ENCODE measurements at regions not wholly inside any gene's neighbourhood (a gene's known extent, or its start where the extent isn't known, plus 50 kb on each side); places are given as distances from the start of the nearest gene placed in this dataset.
"Not testable (repeated sequence)": the region's sequence is repeated elsewhere in the genome, so short reads cannot be mapped to it uniquely, and the experiment has no call there.

DNA sequence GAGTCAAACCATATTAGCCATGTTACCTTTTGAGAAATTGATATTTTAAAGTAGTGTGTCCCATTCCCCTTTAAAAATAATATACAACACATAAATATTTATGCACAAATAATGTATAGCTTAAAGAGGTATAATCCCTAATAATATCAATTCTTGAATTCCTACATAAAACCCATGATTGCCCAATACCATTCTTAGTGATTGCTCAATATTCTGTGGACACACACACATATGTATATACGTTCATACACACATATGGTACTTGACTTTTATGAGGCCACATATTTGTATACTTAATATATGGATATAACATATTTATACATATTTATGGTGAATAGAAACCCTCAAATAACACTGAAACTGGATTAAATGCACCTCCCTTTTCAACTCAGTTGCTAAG lies 367.4 kb downstream of the ZBBX start:
- FAIRE-seq = no peak
- no peak for DNase-seq (ENCODE audit: low spot score in 2 of 2)

DNA sequence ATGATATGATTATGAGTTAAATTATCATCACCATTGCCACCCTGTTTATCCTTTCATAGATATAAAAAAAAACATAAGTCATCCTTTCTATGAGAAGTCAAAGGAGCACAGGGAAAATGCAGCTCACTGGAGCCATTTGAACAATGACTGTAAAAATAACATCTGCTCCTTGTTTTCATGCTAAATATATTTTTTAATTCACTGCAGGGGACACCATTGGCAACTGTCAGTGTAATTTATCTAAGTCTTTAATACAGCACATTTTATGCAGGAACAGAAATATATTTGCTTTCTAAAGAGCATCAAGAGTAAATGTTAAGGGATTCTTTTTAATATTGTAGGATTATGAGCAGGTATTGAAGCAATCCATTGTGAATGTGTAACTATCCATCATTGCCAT lies 371.3 kb downstream of the ZBBX start:
- DNase-seq (ENCODE audit: low spot score in 2 of 2) = no peak
- FAIRE-seq = no peak

DNA sequence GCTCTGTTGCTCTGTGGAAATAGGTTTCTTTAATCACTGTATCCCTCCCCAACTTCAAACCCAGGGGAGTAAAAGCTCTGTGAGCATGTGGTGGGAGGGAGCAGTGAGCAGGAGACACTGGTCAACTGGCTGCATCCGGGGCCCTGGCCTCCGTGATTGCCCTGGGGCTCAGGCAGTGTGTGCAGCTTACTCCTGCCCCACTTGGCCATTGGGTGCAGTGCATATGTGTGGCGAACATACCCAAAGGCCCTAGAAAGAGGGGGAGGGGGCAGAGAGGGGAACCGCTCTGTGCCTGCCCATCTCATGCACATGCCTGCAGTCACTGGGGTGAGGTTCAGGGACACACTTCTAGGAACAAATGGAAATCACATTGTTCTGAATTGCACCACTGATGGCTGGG lies 378.7 kb downstream of the ZBBX start:
- FAIRE-seq (no peak), DNase-seq (ENCODE audit: low spot score in 2 of 2) (no peak)

DNA sequence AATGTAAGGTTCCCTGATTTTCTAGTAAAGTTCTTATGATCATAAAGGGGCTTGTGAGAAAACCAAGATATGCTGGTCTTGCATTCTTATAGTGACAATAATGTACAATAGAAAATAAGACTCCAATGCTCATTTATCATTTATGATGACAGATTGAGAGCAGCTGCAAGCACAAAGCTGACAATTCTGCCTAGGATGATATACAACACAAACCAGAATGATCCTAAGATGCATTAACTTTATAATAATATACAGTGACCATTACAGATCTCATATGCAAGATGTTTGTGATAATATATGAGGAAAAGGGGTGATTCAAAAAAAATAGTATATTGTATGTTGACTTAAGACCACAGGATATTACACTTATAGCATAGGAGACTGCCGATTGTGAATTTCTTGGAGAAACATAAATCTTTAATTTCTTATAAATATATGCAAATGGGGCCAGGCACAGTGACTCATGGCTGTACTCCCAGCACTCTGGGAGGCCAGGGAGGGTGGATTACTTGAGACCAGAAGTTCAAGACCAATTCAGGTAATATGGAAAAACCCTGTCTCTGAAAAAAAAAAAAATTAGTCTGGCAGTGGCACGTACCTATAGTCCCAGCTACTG lies 387.0 kb downstream of the ZBBX start:
- FAIRE-seq = no peak

DNA sequence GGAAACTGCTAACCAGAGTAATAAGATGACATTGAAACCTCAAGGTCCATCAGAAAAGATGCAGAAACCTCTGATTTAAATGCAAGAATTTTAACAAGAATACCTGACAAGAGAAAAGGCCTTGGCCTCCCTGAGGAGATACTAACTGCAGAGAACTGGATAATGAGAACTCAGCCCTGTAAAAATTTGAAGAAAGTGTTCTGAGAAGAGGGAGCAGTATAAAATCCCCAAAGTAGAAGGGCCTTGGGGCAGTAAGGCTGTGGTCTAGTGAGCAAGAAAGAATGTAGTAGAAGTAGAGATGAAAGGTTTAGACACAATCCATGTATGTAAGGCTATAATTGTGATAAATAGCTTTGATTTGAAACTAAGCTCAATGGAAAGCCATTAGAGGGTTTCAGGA lies 394.1 kb downstream of the ZBBX start:
- DNase-seq (ENCODE audit: low spot score in 2 of 2) (no peak), FAIRE-seq (no peak)

More for the DNA sequence above, 387.0 kb downstream of the ZBBX start:
- DNase-seq (ENCODE audit: low spot score in 2 of 2) = no peak

DNA sequence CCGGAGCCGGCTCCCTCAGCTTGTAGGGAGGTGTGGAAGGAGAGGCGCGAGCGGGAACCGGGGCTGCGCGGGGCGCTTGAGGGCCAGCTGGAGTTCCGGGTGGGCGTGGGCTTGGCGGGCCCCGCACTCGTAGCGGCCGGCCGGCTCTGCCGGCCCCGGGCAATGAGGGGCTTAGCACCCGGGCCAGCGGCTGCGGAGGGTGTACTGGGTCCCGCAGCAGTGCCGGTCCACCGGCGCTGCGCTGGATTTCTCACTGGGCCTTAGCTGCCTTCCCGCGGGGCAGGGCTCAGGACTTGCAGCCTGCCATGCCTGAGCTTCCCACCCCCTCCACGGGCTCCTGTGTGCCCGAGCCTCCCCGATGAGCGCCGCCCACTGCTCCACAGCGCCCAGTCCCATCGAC lies 404.3 kb downstream of the ZBBX start:
- FAIRE-seq; DNase-seq (ENCODE audit: low spot score in 2 of 2): not testable (repeated sequence)

DNA sequence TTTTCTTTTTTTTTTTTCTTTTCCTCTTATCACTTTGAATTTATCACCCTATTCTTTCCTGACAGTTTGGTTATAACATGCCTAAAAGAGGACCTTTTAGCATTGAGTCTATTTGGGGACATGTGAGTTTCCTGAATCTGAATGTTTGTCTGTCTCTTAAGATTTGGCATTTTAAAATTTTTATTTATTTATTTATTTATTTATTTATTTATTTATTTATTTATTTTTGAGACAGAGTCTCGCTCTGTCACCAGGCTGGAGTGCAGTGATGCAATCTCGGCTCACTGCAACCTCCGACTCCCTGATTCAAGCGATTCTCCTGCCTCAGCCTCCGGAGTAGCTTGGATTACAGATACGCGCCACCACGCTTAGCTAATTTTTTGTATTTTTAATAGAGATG lies 412.4 kb downstream of the ZBBX start:
- not testable (repeated sequence) for FAIRE-seq; DNase-seq (ENCODE audit: low spot score in 2 of 2)

DNA sequence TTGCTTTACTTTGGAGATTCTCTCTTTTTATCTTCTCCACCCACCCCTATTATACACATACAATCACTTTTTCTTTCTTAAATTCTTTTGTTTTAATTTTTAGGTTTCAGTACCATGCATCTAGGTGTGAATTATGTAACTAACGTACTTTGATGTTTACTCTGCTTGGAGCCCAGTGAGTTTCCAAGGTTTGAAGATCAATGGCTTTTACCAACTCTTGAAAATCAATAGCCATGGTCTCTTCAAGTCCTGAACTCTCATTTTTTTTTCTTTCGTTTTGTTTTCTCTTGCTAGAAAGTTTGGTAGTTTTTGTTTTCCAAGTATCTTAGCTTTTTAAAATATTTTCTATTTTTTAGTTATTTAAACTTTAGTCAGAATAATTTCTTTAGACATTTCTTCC lies 417.2 kb downstream of the ZBBX start:
- peak; percentile 58 for FAIRE-seq

DNA sequence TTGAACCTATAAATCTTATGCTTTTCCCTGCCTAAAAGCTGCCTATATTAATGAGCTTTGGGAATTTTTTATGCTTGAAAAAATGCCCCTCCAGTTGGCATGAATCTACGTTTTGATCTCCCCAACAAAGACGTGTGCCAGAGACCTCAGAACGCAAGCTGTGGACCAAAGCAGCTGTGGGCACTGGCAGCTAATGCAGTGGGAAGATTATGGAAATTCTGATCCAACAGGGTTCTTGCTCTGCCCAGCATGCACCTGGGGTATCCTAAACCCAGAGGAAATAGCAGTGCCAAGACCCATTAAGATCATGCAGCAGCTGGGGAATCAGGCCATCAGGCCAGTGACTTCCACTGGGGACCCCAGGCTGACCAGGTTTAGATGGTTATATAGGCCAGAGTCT lies 423.0 kb downstream of the ZBBX start:
- FAIRE-seq = no peak
- DNase-seq (ENCODE audit: low spot score in 2 of 2) = no peak

More for the DNA sequence above, 417.2 kb downstream of the ZBBX start:
- DNase-seq (ENCODE audit: low spot score in 2 of 2) = no peak

DNA sequence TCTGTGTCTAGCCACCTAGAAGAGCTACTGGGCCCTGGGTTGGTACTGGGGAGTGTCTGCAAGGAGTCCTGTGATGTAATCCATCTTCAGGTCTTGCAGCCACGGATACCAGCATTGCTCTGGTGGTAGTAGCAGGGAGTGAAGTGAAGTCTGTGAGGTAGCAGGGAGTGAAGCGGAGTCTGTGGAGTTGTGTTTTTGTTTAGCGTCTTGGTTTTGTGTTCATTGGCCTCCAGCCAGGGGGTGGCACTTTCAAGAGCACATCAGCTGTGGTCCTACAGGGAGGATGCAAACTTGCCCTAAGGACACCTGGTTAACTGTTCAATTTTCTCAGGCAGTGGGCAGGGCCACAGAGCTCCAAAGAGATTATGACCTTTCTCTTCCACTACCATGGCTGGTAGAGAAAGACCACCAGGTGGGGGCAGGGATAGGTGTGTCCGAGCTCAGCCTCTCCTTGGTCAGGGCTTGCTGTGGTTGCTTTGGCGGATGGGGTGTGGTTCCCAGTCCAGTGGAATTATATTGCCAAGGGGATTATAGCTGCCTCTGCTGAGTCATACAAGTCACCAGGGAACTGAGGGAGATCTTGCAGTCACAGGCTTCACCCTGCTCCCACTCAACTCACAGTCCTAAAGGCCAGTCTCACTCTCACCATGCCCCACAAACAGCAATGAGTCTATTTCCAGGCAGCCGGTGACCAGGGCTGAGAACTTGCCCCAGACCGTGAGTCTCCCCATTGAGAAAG lies 424.7 kb downstream of the ZBBX start:
- FAIRE-seq (no peak), DNase-seq (ENCODE audit: low spot score in 2 of 2) (no peak)

DNA sequence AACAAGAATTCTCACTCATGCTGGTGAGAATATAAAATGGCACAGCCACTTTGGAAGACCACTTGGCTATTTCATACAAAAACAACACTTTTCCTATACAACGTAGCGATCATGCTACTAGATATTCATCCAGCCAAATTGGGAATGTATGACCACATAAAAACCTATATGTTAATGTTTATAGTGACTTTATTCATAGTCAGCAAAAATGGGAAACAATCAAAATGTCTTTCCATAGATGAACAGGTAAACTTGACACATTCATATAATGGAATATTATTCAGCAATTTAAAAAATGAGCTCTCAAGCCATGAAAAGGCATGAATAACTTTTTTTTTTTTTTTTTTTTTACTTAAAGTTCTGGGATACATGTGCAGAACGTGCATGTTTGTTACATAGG lies 445.2 kb downstream of the ZBBX start:
- DNase-seq (ENCODE audit: low spot score in 2 of 2) = no peak
- no peak for FAIRE-seq

DNA sequence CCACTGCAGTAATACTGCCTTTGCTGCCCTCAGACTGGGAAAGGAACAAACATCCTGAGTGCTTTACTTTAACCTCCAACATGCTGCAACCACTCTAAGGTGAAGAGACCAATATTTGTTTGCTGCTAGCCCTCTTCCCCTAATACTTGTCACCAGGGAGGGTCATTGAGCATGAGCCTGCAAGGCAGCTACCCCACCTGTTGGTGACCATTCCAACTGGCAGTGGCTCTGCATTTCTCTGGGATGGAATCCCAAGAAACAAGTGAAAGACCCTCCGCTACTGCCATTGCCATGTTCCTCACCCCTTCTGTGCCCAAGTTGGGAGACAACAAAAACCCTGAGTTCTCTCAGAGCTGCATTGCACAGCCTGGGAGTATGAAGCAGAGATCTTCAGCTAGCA lies 462.7 kb downstream of the ZBBX start:
- FAIRE-seq (no peak), DNase-seq (ENCODE audit: low spot score in 2 of 2) (no peak)

DNA sequence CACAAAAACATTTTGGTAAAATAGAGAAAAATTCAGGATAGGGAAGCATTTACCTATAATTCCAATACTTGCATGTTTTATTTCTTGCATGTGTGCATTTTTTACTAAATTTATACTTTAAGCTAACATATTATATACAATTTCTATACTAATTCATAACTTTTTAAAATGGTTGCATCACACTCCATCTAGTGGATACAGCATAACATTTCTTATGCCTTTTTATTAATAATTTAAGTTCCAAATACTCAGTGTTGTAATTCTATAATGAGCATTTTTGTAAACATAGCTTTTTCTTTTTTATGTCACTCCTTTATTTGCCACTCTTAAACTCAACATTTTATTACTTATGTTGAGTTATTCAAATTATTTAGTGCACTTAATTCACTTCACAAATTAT lies 477.7 kb downstream of the ZBBX start:
- DNase-seq (ENCODE audit: low spot score in 2 of 2) (no peak), FAIRE-seq (no peak)

DNA sequence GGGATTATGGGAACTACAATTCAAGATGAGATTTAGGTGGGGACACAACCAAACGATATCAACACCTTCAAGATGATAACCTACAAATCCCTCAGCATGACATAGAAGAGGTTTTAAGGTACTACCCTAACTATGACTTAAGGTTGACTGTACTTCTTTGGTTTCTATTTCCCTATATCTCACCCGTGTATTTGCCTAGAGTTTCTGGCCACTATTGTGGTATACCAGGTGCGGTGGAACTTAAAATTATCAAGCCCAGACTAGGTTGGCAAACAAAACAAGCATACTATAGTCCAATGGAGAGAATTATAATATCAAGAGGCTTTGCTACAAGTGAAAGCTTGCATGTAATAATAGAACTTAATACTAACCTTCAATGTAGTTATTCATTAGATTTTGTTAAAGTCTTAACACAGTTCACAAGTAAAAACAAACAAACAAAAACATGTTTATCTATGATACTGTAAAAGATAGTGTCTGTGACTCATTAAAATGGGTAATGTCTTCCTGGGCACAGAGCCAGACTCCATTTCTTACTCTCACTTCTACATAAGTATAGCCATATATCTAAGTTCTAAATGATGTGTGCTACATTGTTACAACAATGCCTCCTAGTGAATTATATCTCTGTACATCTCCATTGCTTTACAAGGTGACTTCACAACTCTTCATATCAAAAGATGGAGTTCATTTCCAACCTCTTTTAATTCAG lies 479.1 kb downstream of the ZBBX start:
- no peak for FAIRE-seq
- DNase-seq (ENCODE audit: low spot score in 2 of 2) = no peak

DNA sequence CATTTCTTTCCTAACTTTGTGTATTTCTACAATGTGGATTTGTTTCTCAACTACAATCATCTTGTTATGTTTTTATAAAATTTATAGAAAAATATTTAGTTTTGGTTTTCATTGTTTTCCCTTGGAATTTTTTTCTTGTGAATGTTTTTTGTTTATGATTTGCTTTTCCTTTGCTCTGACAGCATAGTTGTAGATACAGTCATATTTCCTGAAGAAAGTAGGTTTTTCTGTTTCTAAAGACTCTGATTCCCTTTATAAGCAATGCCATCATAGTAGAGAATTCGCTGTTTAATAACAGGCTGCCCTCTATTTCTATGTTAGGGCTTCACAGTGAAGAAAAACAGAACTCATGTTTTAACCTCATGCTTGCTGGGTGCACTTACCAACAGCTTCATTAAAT lies 482.3 kb downstream of the ZBBX start:
- DNase-seq (ENCODE audit: low spot score in 2 of 2) = no peak
- no peak for FAIRE-seq

DNA sequence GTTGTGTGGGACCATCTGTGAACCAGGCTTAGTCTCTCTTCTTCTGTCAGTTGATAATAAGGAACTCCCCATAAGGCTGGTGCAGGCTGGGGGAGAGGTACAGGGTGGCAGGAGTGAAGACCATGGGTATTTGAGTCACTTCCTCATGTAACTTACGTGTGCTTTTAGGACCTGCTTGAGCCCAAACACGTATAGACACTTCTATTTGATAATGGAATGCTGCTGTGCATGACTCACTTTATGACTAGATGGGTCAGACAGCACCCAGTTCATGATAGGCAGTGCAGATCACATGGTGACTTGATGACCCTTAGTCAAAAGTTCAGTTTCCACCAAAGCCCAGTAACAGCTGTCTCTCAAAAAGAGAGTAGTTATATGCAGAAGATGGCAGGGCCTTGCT lies 490.9 kb downstream of the ZBBX start:
- DNase-seq (ENCODE audit: low spot score in 2 of 2) = no peak
- FAIRE-seq = no peak

DNA sequence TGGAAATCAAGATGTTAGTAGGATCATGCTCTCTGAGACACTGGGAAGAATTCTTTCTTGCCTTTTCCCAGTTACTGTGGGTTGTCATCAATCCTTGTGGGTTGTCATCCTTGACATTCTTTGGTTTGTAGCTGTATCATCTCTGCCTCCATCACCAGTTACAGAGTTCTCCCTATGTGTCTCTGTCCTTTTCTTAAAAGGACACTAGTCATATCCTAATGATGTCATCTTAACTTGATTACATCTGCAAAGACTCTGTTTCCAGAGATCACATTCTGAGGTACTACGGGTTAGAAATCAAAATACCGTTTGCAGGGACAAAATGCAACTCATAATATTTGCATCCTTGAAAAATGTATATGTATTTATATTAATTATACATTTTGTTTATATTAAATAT lies 500.4 kb downstream of the ZBBX start:
- FAIRE-seq = no peak
- DNase-seq (ENCODE audit: low spot score in 2 of 2) = no peak

DNA sequence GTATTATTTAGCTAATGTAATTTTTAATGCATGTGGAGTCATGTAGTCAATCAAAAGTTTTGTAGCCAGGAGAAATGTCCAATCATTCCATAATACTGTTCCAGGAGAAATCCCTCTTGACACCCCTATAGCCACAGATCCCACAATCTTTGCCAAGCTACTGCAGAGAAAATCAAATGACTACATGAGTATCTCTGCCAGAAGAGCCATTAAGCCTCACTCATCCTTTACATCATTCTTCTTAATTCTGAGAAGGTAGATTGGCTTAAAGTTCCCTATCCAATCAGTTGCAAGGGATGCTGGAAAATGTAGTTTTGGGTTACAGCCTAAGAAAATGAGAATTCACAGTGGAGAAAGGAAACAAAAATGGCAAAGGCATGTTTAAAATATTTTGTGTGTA lies 502.1 kb downstream of the ZBBX start:
- FAIRE-seq (no peak), DNase-seq (ENCODE audit: low spot score in 2 of 2) (no peak)

DNA sequence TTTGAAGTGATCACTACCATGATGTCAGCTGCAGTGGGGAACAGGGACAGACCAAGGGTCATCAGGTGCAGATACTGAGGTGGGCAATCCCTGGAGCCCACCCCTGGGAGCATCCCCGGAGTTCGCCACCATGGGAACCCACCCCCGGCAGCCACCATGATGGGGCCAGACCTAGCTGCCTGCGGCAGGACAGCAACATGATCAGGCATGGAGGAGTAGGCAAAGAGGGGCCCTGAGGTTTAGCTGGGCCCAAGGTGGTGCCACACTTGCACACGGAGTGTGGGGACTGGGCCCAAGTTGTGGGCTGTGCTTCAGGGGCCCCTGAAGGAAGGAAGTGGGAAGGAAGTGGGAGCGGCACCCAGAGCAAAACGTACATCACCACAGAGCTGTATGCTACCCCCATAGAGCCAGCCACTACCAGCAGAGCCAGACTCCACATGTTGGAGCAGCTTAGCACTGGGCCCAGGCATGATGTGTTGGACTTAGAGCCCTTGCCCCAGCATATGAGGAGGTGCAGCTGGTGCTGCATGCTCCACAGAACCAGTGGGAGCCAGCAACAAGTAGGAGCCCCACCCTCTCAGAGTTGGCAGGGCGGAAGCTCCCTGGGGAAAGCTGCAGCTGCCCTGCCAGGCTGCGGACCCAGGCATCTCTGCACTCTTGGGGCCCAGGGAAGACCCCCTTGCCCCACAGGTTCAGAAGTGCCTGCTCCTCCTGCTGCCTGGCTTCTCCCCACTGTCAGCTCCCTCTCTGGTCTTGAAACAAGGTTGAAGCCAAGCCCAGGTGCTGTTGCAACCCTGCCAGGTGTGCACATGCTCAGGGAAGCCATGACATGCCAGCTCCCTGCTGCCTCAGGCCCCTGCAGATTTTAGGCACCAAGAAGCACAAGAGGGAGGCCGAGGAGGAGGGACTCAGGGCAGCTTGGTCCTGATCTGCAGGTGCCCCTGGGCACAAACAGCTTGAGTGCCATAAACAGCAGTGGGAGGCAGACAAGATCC lies 515.3 kb downstream of the ZBBX start:
- FAIRE-seq = no peak
- DNase-seq (ENCODE audit: low spot score in 2 of 2) = no peak

DNA sequence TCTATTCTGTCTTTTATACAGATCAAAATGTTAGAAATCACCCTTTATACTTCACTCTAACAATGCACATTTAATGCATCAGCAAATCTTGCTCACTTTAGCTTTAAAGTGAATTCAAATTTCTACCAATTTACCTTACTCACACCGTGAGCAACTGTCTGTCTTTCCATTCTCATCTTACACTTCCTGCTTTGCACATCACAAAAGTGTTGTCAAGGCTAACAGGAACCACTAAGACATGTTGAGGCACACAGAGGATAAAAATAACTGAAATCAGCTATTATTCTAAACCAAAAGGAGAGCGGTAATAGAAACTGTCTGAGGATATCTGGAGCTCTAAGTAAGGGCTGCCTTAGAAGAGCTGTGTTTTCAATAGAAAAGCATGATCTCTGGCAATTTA lies 519.9 kb downstream of the ZBBX start:
- DNase-seq (ENCODE audit: low spot score in 2 of 2) (no peak), FAIRE-seq (no peak)

DNA sequence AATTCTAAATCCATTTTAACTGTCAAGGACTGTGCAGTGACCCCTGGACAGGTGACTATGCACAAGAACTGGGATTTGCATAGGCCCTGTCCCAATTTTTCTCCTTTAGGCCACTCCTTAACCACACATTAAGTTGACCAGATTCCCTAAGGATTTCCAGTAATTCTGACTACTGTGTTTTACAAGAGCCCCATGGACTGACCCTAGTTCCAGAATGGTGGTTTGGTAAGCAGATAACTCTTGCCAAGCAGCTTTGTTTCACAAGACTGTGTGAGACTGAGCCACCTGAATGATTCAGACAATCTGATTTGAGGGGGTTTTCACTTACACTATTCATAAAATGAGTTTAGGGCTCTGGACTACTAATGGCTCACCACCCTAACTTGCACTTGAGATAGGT lies 535.8 kb downstream of the ZBBX start:
- DNase-seq (ENCODE audit: low spot score in 2 of 2) = no peak
- no peak for FAIRE-seq

Data from frontal cortex (tissue), 3 donors.